H54 (cell line): ENCODE measurements at regions not wholly inside any gene's neighbourhood (a gene's known extent, or its start where the extent isn't known, plus 50 kb on each side); places are given as distances from the start of the nearest gene placed in this dataset.

Experiments used
- DNase-seq: peaks from one replicate; pipeline ENCODE4 v3.0.0; 2011; ENCODE audit warnings: low spot score, mixed read lengths; ENCODE audit not compliant: insufficient read length
- FAIRE-seq: peaks from 3 replicates; lab custom pipeline; 2011; peaks lifted over from hg19 to GRCh38; lab: Jason Lieb, UNC
- POLR2A ChIP-seq: IDR thresholded peaks from 2 replicates; pipeline ENCODE4 v1.6.1; 2011; ENCODE audit warnings: low read depth, mild to moderate bottlenecking, low read length

DNA sequence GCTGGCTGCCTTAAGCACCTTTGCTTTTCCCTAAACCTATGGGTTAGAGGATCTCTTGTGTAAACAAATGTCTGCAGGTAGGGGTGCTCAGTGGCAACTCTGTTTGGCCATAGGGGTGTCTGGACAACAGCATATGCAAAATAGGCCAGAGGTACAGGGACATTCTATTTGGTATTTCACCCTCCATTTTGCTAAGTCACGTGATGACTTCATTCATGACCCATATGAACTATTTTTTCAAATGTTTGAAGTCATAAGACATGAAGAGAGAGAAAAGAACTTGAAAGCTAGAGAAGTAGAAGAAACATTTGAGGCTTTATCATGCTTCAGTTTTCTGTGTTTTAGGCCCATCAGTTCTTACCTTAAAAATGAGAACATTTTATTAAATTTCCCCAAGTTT, 370.2 kb downstream of the GADD45G start:
- TF ChIP-seq POLR2A, result no peak
- DNase-seq, result no peak
- FAIRE-seq, result no peak

DNA sequence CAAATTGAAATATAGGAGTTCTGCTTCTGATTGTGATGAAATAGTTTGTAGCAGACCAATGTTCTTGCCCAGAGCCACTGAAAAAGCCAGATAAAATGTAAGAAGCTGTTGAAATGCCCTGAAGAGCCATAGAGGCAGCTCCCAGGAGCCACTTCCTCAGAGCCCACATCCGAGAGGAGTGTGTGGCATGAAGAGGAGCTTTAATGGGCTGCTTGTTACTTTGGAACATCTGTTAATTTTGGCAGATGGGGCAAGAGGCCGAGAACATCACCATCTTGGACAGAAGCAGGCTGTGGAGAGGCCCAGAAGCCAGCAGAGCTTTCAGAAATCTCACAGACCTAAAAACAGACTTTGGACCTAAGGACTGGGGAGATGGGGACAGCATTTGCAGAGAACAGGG, 370.8 kb downstream of the GADD45G start:
- FAIRE-seq (no peak), DNase-seq (no peak)
- no peak for TF ChIP-seq POLR2A

DNA sequence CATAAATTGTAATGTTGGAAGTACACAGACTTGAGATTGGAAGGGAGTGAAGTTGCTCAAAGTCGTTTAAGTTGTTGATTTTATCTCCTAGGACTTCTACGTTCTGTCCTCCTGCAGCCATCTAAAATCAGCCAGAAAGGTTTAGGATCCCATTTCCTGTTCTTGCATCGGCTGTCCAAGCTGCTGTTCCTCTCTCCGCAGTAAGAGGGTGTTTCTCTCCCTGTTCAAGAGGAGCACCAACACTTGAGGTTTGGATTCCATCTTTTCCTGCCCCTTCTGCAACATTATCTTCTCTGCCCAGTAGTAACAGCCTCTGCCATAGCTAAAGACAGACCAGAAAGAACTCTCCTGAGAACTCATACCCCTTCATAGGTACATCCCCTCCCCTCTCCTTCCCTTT, 373.4 kb downstream of the GADD45G start:
- DNase-seq (no peak), FAIRE-seq (no peak)
- TF ChIP-seq POLR2A, result no peak

GRCh38 chr9:89980600-89980999, 375.8 kb downstream of the GADD45G start:
- no peak for TF ChIP-seq POLR2A
- no peak for FAIRE-seq
- no peak for DNase-seq

- FAIRE-seq (no peak), DNase-seq (no peak)
- TF ChIP-seq POLR2A, result no peak
Measured at GRCh38 chr9:89982016-89982415, 377.2 kb downstream of the GADD45G start.

- FAIRE-seq (no peak), DNase-seq (no peak)
- no peak for TF ChIP-seq POLR2A
Measured at GRCh38 chr9:89983411-89983810, 378.6 kb downstream of the GADD45G start.

DNA sequence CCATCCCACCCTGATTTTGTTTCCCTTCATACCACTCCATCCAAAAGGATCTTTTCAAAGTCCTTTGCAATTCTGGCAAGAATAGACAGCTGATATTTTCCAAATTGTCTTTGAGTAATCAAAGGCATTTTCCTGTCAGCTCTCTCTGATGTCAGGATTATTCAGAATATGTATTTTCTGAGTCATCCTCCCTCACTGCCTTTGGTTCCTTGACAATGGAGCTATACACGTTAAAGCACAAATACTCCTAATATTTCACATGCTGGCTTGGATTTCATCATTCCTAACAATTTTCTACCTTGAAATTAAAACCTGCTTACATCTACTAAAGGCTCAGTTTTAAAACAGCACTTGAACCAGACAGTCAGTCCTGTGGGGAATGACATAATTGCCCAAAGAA, 379.4 kb downstream of the GADD45G start:
- FAIRE-seq, result no peak
- TF ChIP-seq POLR2A, result no peak

GRCh38 chr9:89985068-89985467, 380.3 kb downstream of the GADD45G start:
- no peak for TF ChIP-seq POLR2A
- DNase-seq (no peak), FAIRE-seq (no peak)

More for the DNA sequence above, 379.4 kb downstream of the GADD45G start:
- no peak for DNase-seq

DNA sequence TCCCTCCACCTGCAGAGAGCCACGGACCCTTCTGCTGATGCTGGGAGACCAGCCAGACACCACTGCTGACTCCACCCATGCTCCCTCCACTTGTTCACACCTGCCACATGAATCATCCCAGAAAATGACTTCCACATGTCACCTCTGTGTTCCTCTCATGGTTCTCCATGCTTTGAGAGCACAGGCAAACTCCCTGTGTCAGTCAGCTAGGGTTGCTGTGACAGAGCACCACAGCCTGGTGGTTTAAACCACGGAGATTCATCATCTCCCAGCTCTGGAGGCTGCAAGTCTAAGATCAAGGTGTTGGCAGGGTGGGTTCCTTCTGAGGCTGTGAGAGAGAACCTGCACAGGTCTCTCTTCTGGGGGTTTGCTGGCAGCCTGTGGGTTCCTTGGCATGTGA, 381.4 kb downstream of the GADD45G start:
- DNase-seq (no peak), FAIRE-seq (no peak)
- TF ChIP-seq POLR2A, result no peak

DNA sequence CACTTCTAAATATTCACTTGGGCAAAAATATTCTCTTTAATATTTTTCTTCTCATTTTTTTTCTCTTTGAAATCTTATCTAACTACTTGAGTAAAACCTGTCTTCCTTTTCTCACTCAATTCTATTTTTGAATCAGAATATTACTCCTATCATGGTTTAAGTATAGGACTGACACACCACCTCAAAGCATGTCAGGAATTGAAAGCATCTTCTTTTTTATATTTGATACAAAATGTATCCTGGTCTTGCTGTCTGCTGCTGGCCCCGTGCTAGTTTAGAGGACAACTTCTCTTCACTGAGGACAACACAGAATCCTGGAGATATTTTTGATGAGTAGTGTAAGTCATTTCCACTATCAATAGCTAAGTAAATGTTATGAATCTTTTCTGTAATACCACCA, 383.6 kb downstream of the GADD45G start:
- no peak for TF ChIP-seq POLR2A
- DNase-seq (no peak), FAIRE-seq (no peak)

DNA sequence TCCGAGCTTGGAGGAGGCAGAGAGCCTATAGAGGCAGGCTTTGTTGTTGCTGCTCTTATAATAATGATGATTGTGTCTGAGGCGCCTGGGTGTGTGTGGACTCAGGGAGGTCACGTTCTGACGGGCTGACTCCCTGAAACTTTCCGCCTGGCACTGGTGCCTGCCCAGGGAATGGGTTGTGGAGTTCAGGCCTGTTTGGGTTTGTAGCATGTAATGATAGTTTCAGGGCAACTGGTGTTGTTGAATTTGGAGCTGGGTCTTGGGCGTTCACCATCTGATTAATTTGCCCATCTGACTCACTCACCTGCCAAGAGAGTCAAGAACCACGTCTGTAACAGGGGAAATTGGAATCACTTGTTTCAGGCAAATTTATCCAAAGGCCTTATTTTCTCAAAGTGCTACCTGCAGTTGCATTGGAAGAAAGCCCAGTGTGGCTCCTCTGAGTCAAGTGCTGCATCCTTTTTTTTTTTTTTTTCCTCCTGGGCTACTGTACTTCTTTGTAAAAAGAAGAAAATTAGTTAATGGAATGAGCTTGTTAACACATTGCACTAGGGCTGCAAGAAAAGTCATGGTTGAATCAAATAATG, 386.5 kb downstream of the GADD45G start:
- DNase-seq, result no peak
- TF ChIP-seq POLR2A, result no peak
- FAIRE-seq, result no peak

DNA sequence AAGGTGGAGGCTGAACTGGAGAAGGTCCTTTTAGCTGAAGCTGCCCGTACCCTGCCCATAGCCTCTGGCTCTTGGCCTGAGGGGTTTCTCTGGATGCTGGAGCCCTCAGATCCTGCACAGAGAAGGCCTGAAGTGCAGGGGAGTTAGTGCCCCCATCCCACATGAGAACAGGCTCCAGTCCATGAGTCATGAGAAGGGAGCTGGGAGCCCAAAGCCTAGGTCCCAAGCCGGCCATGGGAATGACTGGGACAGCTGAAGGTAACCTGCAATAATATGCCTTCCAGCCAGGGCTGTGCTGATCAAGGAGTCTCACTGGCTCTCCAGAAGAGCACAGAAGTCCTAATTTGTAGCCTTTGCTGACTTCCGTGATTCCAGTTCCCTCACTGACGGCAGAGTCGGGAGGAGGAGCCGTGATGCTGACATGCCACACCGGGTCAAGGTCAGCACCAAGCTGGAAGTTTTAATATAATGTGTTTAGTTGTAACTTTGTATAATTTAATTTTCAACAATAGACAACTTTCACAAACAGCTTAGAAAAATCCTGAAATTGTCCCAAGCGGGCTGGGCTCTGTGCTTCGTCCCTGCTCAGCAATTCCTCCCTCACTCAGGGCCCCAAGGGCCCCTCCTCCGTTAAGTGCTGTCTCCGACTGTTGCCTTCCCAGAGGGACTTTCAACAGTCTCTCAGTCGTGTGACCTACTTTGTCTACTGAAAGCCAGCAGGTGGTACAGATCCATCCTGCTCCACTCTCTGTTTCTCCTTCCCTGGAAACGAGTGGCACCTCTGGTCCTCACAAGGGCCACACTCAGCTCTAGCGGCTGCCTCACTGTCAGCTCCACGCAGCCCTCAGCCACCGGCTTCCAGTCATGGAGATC, 387.8 kb downstream of the GADD45G start:
- FAIRE-seq (no peak), DNase-seq (no peak)
- TF ChIP-seq POLR2A, result no peak

- no peak for TF ChIP-seq POLR2A
- FAIRE-seq, result no peak
- DNase-seq, result no peak
Measured at GRCh38 chr9:89993678-89994630, 389.1 kb downstream of the GADD45G start.
